ENCODE measurements at regions not wholly inside any gene's neighbourhood (a gene's known extent, or its start where the extent isn't known, plus 50 kb on each side); places are given as distances from the start of the nearest gene placed in this dataset.

DNA sequence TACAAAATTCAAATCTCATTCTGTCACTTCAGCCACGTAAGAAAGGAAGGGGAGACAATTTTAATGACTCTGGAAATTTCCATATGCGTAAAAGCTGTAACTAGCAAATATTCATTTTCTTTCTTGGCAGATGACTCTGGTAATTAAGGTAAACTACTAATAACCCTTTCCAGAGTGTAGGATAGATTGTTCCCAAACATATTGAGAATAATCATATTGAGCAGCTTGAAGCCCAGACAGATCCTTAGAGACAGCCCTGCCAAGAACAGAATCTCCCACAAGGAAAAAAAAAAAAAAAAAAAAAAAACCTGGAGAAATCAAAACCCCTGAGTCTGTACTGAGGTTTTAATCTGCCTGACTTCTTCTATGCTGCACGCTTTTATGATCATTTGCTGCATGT, 163.6 kb upstream of the TMPO start:
- H4K20me1 ChIP-seq (ENCODE audit: insufficient read depth, low read length) = no peaks in the 10 kb centered on the region
- H3K79me2 ChIP-seq (ENCODE audit: insufficient read depth, low read length) = no peaks in the 10 kb centered on the region
- H3F3A ChIP-seq (ENCODE audit: insufficient read depth, low read length) = no peaks in the 10 kb centered on the region
- TF ChIP-seq, protein P1, sequence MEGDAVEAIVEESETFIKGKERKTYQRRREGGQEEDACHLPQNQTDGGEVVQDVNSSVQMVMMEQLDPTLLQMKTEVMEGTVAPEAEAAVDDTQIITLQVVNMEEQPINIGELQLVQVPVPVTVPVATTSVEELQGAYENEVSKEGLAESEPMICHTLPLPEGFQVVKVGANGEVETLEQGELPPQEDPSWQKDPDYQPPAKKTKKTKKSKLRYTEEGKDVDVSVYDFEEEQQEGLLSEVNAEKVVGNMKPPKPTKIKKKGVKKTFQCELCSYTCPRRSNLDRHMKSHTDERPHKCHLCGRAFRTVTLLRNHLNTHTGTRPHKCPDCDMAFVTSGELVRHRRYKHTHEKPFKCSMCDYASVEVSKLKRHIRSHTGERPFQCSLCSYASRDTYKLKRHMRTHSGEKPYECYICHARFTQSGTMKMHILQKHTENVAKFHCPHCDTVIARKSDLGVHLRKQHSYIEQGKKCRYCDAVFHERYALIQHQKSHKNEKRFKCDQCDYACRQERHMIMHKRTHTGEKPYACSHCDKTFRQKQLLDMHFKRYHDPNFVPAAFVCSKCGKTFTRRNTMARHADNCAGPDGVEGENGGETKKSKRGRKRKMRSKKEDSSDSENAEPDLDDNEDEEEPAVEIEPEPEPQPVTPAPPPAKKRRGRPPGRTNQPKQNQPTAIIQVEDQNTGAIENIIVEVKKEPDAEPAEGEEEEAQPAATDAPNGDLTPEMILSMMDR (IDR thresholded peaks at IDR 0.05; ENCODE audit: low read length) = no peak
- TF ChIP-seq EZH2 (IDR thresholded peaks at IDR 0.05; ENCODE audit: borderline replicate concordance, low read length) = no peak
- H3K9ac ChIP-seq (ENCODE audit: low read length) = no peak overlapping the region
- H3K27me3 ChIP-seq (ENCODE audit: insufficient read depth, low read length) = peaks cover 4% of the 10 kb centered on the region; the same call in 1 of the 2 replicates
- no peak overlapping the region for H3K27ac ChIP-seq (ENCODE audit: low read depth, low read length, poor library complexity, severe bottlenecking)
- no peaks in the 10 kb centered on the region for H3K9me2 ChIP-seq (ENCODE audit: low read depth, low read length)
- H3K4me3 ChIP-seq (ENCODE audit: low read depth, low read length, poor library complexity, severe bottlenecking) = no peak overlapping the region
- H3K9me3 ChIP-seq (ENCODE audit: low read length) = no peaks in the 10 kb centered on the region
- H3K36me3 ChIP-seq (ENCODE audit: insufficient read depth, low read length) = no peaks in the 10 kb centered on the region
- no peaks in the 10 kb centered on the region for H3K4me1 ChIP-seq (ENCODE audit: insufficient read depth, low read length, severe bottlenecking)
- no peak overlapping the region for H3K4me2 ChIP-seq (ENCODE audit: low read length)
- H2AFZ ChIP-seq (ENCODE audit: low read length) = no peak overlapping the region

DNA sequence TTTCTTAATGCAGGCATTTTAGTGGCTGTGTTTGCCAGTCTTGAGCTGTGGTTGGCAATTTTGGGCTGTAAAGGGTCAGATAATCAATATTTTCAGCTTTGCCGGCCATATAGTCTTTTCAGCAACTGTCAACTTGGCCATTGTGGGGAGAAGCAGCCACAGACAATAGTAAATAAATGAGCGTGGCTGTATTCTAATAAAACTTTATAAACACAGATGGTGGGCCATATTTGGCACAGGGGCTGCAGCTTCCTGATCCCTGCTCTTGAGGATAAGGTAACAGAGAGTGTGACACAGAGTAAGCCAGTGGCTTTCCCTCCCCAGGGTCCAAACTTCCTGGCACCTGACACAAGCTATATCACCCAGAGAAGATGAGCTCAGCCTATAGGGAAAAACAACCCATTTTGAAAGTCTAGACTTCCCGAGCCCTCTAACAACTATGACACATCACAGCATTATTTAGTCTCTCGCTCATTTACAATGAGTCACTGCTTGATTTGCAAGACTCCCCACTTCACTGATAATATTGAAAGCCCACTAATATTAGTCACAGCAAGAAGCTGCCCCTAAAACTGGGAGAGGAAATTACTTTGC, 163.1 kb upstream of the TMPO start:
- H3K9me2 ChIP-seq (ENCODE audit: low read depth, low read length) = no peaks in the 10 kb centered on the region
- no peaks in the 10 kb centered on the region for H3K4me1 ChIP-seq (ENCODE audit: insufficient read depth, low read length, severe bottlenecking)
- no peaks in the 10 kb centered on the region for H4K20me1 ChIP-seq (ENCODE audit: insufficient read depth, low read length)
- H3K9me3 ChIP-seq (ENCODE audit: low read length) = no peaks in the 10 kb centered on the region
- H3K27me3 ChIP-seq (ENCODE audit: insufficient read depth, low read length) = peaks cover 4% of the 10 kb centered on the region; the same call in 1 of the 2 replicates
- H3F3A ChIP-seq (ENCODE audit: insufficient read depth, low read length) = no peaks in the 10 kb centered on the region
- no peak overlapping the region for H3K4me2 ChIP-seq (ENCODE audit: low read length)
- H3K4me3 ChIP-seq (ENCODE audit: low read depth, low read length, poor library complexity, severe bottlenecking) = no peak overlapping the region
- H3K9ac ChIP-seq (ENCODE audit: low read length) = no peak overlapping the region
- TF ChIP-seq, protein P1 (IDR thresholded peaks at IDR 0.05; ENCODE audit: low read length) = no peak
- no peak for TF ChIP-seq EZH2 (IDR thresholded peaks at IDR 0.05; ENCODE audit: borderline replicate concordance, low read length)
- no peak overlapping the region for H2AFZ ChIP-seq (ENCODE audit: low read length)
- H3K79me2 ChIP-seq (ENCODE audit: insufficient read depth, low read length) = no peaks in the 10 kb centered on the region
- no peak overlapping the region for H3K27ac ChIP-seq (ENCODE audit: low read depth, low read length, poor library complexity, severe bottlenecking)
- H3K36me3 ChIP-seq (ENCODE audit: insufficient read depth, low read length) = no peaks in the 10 kb centered on the region

DNA sequence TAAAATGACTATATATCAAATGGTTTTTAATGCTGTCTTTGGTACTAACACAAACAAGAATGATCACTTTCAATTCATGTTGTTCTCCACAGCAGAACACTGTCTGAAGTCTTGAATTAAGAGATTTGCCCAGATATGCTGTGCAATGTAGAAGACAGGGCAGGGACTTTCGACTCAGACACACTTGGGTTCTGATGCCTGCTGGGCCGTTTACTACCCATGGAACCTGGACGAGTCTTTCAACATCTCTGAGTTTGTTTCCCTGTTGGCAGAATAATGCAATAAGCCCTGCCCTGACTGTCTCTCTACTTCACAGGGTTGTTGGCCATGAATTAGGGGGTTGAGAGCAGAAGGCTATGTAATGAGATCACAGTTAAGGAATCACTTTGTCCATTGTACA, 162.6 kb upstream of the TMPO start:
- Histone ChIP-seq H2AFZ (ENCODE audit: low read length) (no peak overlapping the region), H3K4me2 (ENCODE audit: low read length) (no peak overlapping the region), H3K9me3 (ENCODE audit: low read length) (no peaks in the 10 kb centered on the region), H3K4me3 (ENCODE audit: low read depth, low read length, poor library complexity, severe bottlenecking) (no peak overlapping the region), H3K4me1 (ENCODE audit: insufficient read depth, low read length, severe bottlenecking) (no peaks in the 10 kb centered on the region), H3F3A (ENCODE audit: insufficient read depth, low read length) (no peaks in the 10 kb centered on the region), H3K27ac (ENCODE audit: low read depth, low read length, poor library complexity, severe bottlenecking) (no peak overlapping the region), H3K9ac (ENCODE audit: low read length) (no peak overlapping the region), H3K9me2 (ENCODE audit: low read depth, low read length) (no peaks in the 10 kb centered on the region), H3K79me2 (ENCODE audit: insufficient read depth, low read length) (no peaks in the 10 kb centered on the region), H3K27me3 (ENCODE audit: insufficient read depth, low read length) (peaks cover 4% of the 10 kb centered on the region; the same call in 1 of the 2 replicates), H4K20me1 (ENCODE audit: insufficient read depth, low read length) (no peaks in the 10 kb centered on the region), H3K36me3 (ENCODE audit: insufficient read depth, low read length) (no peaks in the 10 kb centered on the region)
- TF ChIP-seq, protein P1 (IDR thresholded peaks at IDR 0.05; ENCODE audit: low read length) = no peak
- TF ChIP-seq EZH2 (IDR thresholded peaks at IDR 0.05; ENCODE audit: borderline replicate concordance, low read length) = no peak
